ENCODE measurements at regions not wholly inside any gene's neighbourhood (a gene's known extent, or its start where the extent isn't known, plus 50 kb on each side); places are given as distances from the start of the nearest gene placed in this dataset.

GRCh38 chr10:105844241-105844640, 1203.2 kb downstream of the SORCS3 start:
- Histone ChIP-seq H3K9me3 (peaks cover 0 to 2% (median 0%) of the 10 kb centered on the region in 8 donors), H3K27me3 (replicated peaks in 1 of 7) (no peaks in the 10 kb centered on the region), H3K4me3 (no peak overlapping the region), H3K27ac (no peak overlapping the region), H3K36me3 (no peaks in the 10 kb centered on the region), H3K4me1 (peaks cover 0 to 4% (median 0%) of the 10 kb centered on the region in 6 donors)
- WGBS, 5 donors: 65 to 72% (median 69%) methylated on average over 4 of the region's 4 CpGs
- no peak for DNase-seq
- intact Hi-C loops (cut with DNase I; ENCODE audit: low total_unique reads): no loop called here
- no peak for TF ChIP-seq CTCF (IDR thresholded peaks at IDR 0.05 in 8 of 11, conservative IDR thresholded peaks at IDR 0.05 in 3 of 11)
- TF ChIP-seq POLR2A (IDR thresholded peaks at IDR 0.05): no peak
- no peak for TF ChIP-seq POLR2AphosphoS5 (IDR thresholded peaks at IDR 0.05)

- DNase-seq: no peak
- H3K36me3 ChIP-seq: no peaks in the 10 kb centered on the region
- H3K4me1 ChIP-seq: peaks cover 0 to 4% (median 0%) of the 10 kb centered on the region in 6 donors
- H3K4me3 ChIP-seq: no peak overlapping the region
- 39 to 50% (median 46%) methylated on average over 3 of the region's 3 CpGs for WGBS, 5 donors
- TF ChIP-seq CTCF (IDR thresholded peaks at IDR 0.05 in 8 of 11, conservative IDR thresholded peaks at IDR 0.05 in 3 of 11) (no peak), POLR2AphosphoS5 (IDR thresholded peaks at IDR 0.05) (no peak), POLR2A (IDR thresholded peaks at IDR 0.05) (no peak)
- no peaks in the 10 kb centered on the region for H3K9me3 ChIP-seq
- no peak overlapping the region for H3K27ac ChIP-seq
- no peaks in the 10 kb centered on the region for H3K27me3 ChIP-seq (replicated peaks in 1 of 7)
- intact Hi-C loops (cut with DNase I; ENCODE audit: low total_unique reads): no loop called here
These were observed 1202.7 kb downstream of the SORCS3 start for GRCh38 chr10:105843786-105844185.

- TF ChIP-seq CTCF (IDR thresholded peaks at IDR 0.05 in 8 of 11, conservative IDR thresholded peaks at IDR 0.05 in 3 of 11) (no peak), POLR2A (IDR thresholded peaks at IDR 0.05) (no peak), POLR2AphosphoS5 (IDR thresholded peaks at IDR 0.05) (no peak)
- H3K27me3 ChIP-seq (replicated peaks in 1 of 7): no peaks in the 10 kb centered on the region
- no peaks in the 10 kb centered on the region for H3K36me3 ChIP-seq
- H3K4me1 ChIP-seq: peaks cover 0 to 13% (median 0%) of the 10 kb centered on the region in 6 donors
- no peaks in the 10 kb centered on the region for H3K9me3 ChIP-seq
- no peak overlapping the region for H3K4me3 ChIP-seq
- 69 to 77% (median 72%) methylated on average over 6 of the region's 6 CpGs for WGBS, 5 donors
- H3K27ac ChIP-seq: no peak overlapping the region
- DNase-seq: no peak
- intact Hi-C loops (cut with DNase I; ENCODE audit: low total_unique reads): no loop called here
These were observed 1199.2 kb downstream of the SORCS3 start for GRCh38 chr10:105840288-105840770.

- Histone ChIP-seq H3K9me3 (no peaks in the 10 kb centered on the region), H3K4me3 (peak overlapping the region in 6 of 8 donors; percentile 23 to 60 (median 26)), H3K27me3 (replicated peaks in 1 of 7) (no peaks in the 10 kb centered on the region), H3K36me3 (no peaks in the 10 kb centered on the region), H3K4me1 (peaks cover 0 to 13% (median 0%) of the 10 kb centered on the region in 6 donors), H3K27ac (no peak overlapping the region)
- no peak for DNase-seq
- TF ChIP-seq CTCF (IDR thresholded peaks at IDR 0.05 in 8 of 11, conservative IDR thresholded peaks at IDR 0.05 in 3 of 11) (no peak), POLR2A (IDR thresholded peaks at IDR 0.05) (no peak), POLR2AphosphoS5 (IDR thresholded peaks at IDR 0.05) (no peak)
- WGBS, 5 donors: 24 to 61% (median 32%) methylated on average over 2 of the region's 2 CpGs
- intact Hi-C loops (cut with DNase I; ENCODE audit: low total_unique reads): no loop called here
These were observed 1197.3 kb downstream of the SORCS3 start for GRCh38 chr10:105838392-105838791.

Data from spleen (tissue), 11 donors.